ENCODE measurements at regions not wholly inside any gene's neighbourhood (a gene's known extent, or its start where the extent isn't known, plus 50 kb on each side); places are given as distances from the start of the nearest gene placed in this dataset.
A peak's percentile ranks its signal among the peaks of the same experiment; 100 is the strongest.

GRCh38 chr21:20603236-20603635, 395.0 kb upstream of the NCAM2 start:
- Histone ChIP-seq H3K9me1 (ENCODE audit: control insufficient read depth, insufficient read depth, low read length) (no peaks in the 10 kb centered on the region), H3K9me3 (replicated peaks; ENCODE audit: control insufficient read depth, insufficient read depth, low read depth, low read length) (no peaks in the 10 kb centered on the region), H3K36me3 (ENCODE audit: control insufficient read depth, insufficient read depth, low read length) (no peaks in the 10 kb centered on the region), H4K20me1 (replicated peaks; ENCODE audit: control insufficient read depth, insufficient read depth, low read length) (no peaks in the 10 kb centered on the region), H3K9ac (ENCODE audit: insufficient read depth in 1 of 2, low read depth in 2 of 2, low read length in 2 of 2) (no peak overlapping the region), H3K27me3 (ENCODE audit: control insufficient read depth in 2 of 2, insufficient read depth in 2 of 2, low read length in 2 of 2) (no peaks in the 10 kb centered on the region), H3K79me2 (ENCODE audit: control insufficient read depth, insufficient read depth, low read length) (no peaks in the 10 kb centered on the region), H3K27ac (ENCODE audit: extremely low read depth, low read depth, low read length) (no peak overlapping the region), H3K4me3 (no peak overlapping the region), H3K4me1 (replicated peaks in 1 of 2; ENCODE audit: control insufficient read depth in 2 of 2, insufficient read depth in 2 of 2, low read length in 2 of 2) (no peaks in the 10 kb centered on the region), H2AFZ (ENCODE audit: low read depth, low read length) (no peak overlapping the region), H3K4me2 (ENCODE audit: insufficient read depth, low read length) (no peak overlapping the region)
- FAIRE-seq (no peak), DNase-seq (ENCODE audit: extremely low read depth in 1 of 4, low spot score in 3 of 4) (no peak), ATAC-seq (no peak)
- BruUV-seq (replicated peaks) = no TSS peak
- intact Hi-C loops (cut with micrococcal nuclease) = no loop called here
- in situ Hi-C loops (cut with MboI) = no loop called here
- WGBS (ENCODE audit: insufficient coverage, low coverage, missing lambda C conversion rate) = 0% methylated on average over 3 of the region's 3 CpGs
- POLR2A ChIA-PET = no interaction called here
- CTCF ChIA-PET (ENCODE audit: low intra/inter-chr PET ratio) = no interaction called here
- TF ChIP-seq SRSF7 (optimal IDR thresholded peaks at IDR 0.05; ENCODE audit: low read depth, low read length) = no peak
- TF ChIP-seq ZNF280A (IDR thresholded peaks at IDR 0.05; ENCODE audit: low read depth, partially characterized antibody) = no peak
- peak; percentile 72 for TF ChIP-seq C11orf30 (IDR thresholded peaks at IDR 0.05; ENCODE audit: low read depth)
- TF ChIP-seq YY1 (IDR thresholded peaks at IDR 0.05; ENCODE audit: borderline replicate concordance in 1 of 3, control insufficient read depth in 1 of 3, extremely low read depth in 1 of 3, insufficient read depth in 3 of 3, insufficient read length in 1 of 3, insufficient replicate concordance in 2 of 3, low read depth in 1 of 3, low read length in 2 of 3) = no peak
- 0 out of 2 replicates have a peak, but pooled peaks have one; percentile 8 for TF ChIP-seq MAFF (IDR thresholded peaks at IDR 0.05; ENCODE audit: low read length)
- peak; percentile 81 for TF ChIP-seq ZNF316 (IDR thresholded peaks at IDR 0.05)
- TF ChIP-seq MAFG (tag; conservative IDR thresholded peaks at IDR 0.05) = peak; percentile 63
- TF ChIP-seq ZNF512 (tag; IDR thresholded peaks at IDR 0.05) = no peak
- no peak for TF ChIP-seq HBP1 (CRISPR knock-in tag; IDR thresholded peaks at IDR 0.05)
- TF ChIP-seq MAFK (IDR thresholded peaks at IDR 0.05; ENCODE audit: low read length) = peak; percentile 3; the same call in 1 of the 2 replicates

Measured in K562 (cell line).